Left kidney (tissue), 1 donor: ENCODE measurements at regions not wholly inside any gene's neighbourhood (a gene's known extent, or its start where the extent isn't known, plus 50 kb on each side); places are given as distances from the start of the nearest gene placed in this dataset.

Experiments
- DNase-seq: peaks from one replicate; pipeline ENCODE4 v3.0.0-alpha.2; 2013

GRCh38 chr6:12586721-12587480 lies 129.7 kb upstream of the PHACTR1 start:
- no peak for DNase-seq

- no peak for DNase-seq
Observed at GRCh38 chr6:12590901-12591300, 125.7 kb upstream of the PHACTR1 start.

- no peak for DNase-seq
Observed at GRCh38 chr6:12592634-12593033, 123.9 kb upstream of the PHACTR1 start.

- no peak for DNase-seq
Observed at GRCh38 chr6:12593771-12594529, 122.6 kb upstream of the PHACTR1 start.

DNA sequence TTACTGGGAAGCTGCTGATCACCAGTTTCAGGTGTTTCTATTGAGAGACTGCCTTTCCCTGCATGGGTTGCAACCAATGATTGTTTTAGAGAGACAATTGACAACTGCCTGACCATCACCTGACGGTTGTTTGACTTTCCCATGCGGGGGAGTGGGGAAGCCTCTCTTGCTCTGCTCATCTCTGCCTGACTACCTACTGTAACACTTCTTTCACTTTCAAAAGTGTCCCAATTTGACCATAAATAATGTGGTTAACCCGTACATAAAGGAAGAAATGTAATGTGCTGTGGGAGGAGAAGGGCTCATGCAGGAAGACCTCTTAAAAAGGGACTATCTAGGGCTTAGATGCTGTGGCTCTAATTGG lies 122.1 kb upstream of the PHACTR1 start:
- DNase-seq, result no peak

DNA sequence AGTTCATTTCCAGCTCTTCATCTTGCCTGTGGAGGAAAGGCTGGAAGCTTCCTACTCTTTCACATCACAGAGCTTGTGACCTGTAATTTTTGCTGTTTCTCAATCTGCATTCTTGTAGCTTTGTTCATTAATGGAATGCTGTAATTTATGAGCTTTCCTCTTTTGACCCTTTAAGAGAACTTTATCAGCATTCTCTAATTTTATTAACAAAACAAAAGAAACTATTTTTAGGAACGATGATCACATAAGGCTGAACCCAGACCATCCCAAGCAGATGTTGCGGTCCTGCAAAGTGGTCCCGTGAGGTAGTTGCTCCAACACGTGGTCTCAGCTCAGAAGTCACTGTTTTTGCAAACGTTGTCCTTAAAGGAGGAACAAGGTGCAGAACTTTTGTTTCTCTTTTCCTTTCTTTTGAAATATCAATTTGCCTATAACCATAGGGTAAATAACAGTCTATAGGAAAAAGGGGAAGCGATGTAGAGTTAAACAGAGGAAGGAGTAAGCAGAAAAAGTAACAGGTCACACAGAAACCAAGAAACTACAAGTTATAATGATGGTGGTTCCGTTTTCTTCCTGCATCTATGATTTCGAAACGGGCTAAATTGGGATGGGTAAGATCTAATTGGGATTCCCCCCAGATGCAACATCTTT lies 121.3 kb upstream of the PHACTR1 start:
- DNase-seq, result no peak

GRCh38 chr6:12596731-12597130 lies 119.8 kb upstream of the PHACTR1 start:
- no peak for DNase-seq

- no peak for DNase-seq
Observed at GRCh38 chr6:12598919-12599318, 117.6 kb upstream of the PHACTR1 start.

DNA sequence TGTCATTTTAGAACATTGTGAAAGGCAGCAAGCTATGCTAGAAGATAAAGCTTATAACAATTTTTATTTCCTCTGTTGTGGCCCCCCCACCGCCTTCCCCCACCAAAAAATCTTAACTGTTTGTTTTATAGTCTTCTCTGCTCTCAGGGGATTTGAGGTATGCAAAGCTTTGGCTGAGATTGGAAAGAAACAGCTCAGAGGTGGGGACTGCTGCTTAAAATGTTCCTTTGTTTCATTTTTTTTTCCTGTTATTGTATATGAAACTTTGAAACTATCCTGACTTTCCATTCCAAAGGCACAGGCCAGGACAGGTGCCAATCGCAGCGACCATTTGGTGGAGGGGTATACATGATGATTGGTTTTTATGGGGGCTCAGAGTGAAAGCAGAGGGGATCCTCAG lies 114.7 kb upstream of the PHACTR1 start:
- no peak for DNase-seq

DNA sequence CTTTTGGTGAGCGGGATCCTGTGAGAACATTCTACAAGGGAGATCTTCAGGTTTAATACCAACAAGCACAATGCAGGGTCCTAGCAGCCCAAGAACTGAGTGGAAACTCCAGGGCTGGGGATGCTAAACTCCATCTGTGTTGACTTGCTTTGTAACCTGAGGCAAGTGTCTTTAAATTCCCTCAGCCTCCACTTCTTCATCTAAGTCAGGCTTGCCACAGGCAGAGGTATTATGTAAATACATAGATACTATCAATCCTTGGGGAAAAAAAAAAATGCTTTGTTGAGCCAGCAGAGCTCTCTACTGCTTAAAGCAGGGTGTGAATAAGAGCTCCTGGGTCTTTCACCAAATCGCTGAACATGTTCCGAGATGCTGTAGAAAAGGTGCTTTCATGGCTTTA lies 114.2 kb upstream of the PHACTR1 start:
- no peak for DNase-seq

- DNase-seq, result no peak
Observed at GRCh38 chr6:12602951-12603672, 113.5 kb upstream of the PHACTR1 start.

DNA sequence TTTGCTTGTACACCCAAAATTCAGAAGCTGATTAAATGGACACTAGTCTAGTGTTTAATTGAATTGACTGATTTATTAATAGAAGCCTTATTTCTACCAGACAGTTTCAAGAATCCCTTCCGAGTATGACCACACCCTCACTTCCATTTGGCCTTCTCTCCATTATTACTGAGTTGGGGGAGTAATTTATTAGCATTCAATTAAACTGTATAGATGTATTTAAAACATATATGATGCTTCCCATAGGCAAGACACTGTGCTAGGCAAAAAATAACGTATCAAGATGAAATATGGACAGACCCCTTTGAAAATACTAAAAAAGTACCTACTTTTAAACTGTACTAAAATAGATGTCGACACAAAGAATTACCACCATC lies 112.9 kb upstream of the PHACTR1 start:
- no peak for DNase-seq

GRCh38 chr6:12605888-12606345 lies 110.7 kb upstream of the PHACTR1 start:
- peak; percentile 59 for DNase-seq

GRCh38 chr6:12606616-12607015 lies 110.0 kb upstream of the PHACTR1 start:
- DNase-seq, result no peak

GRCh38 chr6:12608016-12608860 lies 108.3 kb upstream of the PHACTR1 start:
- DNase-seq, result no peak

GRCh38 chr6:12608874-12609273 lies 107.7 kb upstream of the PHACTR1 start:
- DNase-seq, result no peak

DNA sequence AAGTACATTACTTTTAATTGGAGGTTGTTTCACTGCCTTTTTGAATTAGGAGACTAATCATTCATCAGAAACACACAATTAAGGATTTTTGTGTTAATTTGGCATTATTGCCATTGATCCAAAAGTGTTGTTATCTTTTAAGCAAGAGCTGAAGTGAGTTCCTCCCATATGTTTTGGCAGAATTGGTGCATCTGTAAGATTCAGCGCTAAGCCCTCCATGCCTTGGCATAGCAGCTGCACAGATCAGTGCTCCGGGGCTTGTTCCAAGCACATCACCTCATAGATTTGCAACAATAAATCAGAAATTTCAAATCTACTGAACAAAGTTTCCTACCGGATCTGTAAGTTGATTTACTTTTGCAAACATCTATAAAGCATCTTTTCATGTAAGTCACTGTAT lies 106.8 kb upstream of the PHACTR1 start:
- DNase-seq, result no peak

- no peak for DNase-seq
Observed at GRCh38 chr6:12610862-12611261, 105.7 kb upstream of the PHACTR1 start.

- DNase-seq, result no peak
Observed at GRCh38 chr6:12613811-12614210, 102.8 kb upstream of the PHACTR1 start.

- DNase-seq, result no peak
Observed at GRCh38 chr6:12614456-12614855, 102.1 kb upstream of the PHACTR1 start.

GRCh38 chr6:12618296-12618695 lies 98.3 kb upstream of the PHACTR1 start:
- no peak for DNase-seq

DNA sequence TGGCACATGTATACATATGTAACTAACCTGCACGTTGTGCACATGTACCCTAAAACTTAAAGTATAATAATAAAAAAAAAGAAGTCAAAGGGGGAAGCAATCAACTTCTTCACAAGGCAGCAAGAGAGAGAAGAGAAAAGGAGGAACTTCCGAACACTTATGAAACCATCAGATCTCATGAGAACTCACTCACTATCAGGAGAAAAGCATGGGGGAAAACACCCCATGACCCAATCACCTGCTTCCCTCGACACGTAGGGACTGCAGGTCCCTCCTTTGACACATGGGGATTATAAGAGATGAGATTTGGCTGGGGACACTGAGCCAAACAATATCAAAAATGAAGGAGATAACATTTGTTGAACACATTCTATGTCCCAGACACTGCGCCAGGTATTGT lies 94.8 kb upstream of the PHACTR1 start:
- DNase-seq, result no peak
